ENCODE measurements at regions not wholly inside any gene's neighbourhood (a gene's known extent, or its start where the extent isn't known, plus 50 kb on each side); places are given as distances from the start of the nearest gene placed in this dataset.
"Not testable (repeated sequence)": the region's sequence is repeated elsewhere in the genome, so short reads cannot be mapped to it uniquely, and the experiment has no call there.

- not testable (repeated sequence) for TF ChIP-seq POLR2A, CTCF (IDR thresholded peaks at IDR 0.05)
These were observed 795.1 kb upstream of the VRK2 start for GRCh38 chr2:57251495-57251894.

Measured in esophagus squamous epithelium (tissue), 4 donors.